PC-9 (cell line): ENCODE measurements at regions not wholly inside any gene's neighbourhood (a gene's known extent, or its start where the extent isn't known, plus 50 kb on each side); places are given as distances from the start of the nearest gene placed in this dataset.

Source experiments
- BruUV-seq: library from RNA; stranded (reverse); fragments of 400-500 nt; replicated peaks from 2 replicates; lab custom pipeline; 2021; lab: Mats Ljungman, UMichigan
- CTCF ChIA-PET: fragments of 300-600 bp; sonication (Branson Sonifier 250); formaldehyde crosslinking; loops from one replicate; lab custom pipeline; 2022; ENCODE audit warnings: antibody characterized with exemption; lab: Charles Lee
- POLR2A ChIA-PET: fragments of 300-600 bp; sonication (Branson Sonifier 250); formaldehyde crosslinking; loops from one replicate; lab custom pipeline; 2022; ENCODE audit warnings: antibody characterized with exemption; ENCODE audit not compliant: unreplicated experiment; lab: Charles Lee
- DNase-seq, 2 experiments: peaks; one replicate each; pipeline versions ENCODE4 v3.0.0 to v3.0.0-alpha.2; 2015 to 2022; ENCODE audit warnings: mixed read lengths in 1 of 2
- H2AFZ ChIP-seq: fragments of 200-600 bp; sonication (generic); 2 replicates; pipeline ENCODE4 v1.8.1; 2017; ENCODE audit warnings: antibody characterized with exemption
- H3F3A ChIP-seq: fragments of 200-600 bp; sonication (generic); 2 replicates; pipeline ENCODE4 v1.8.1; 2017; ENCODE audit warnings: antibody characterized with exemption, mild to moderate bottlenecking, low read depth; ENCODE audit not compliant: insufficient read depth
- H3K27ac ChIP-seq: fragments of 200-600 bp; sonication (generic); 2 replicates; pipeline ENCODE4 v1.6.1; 2016; ENCODE audit warnings: mixed run types
- H3K27me3 ChIP-seq: fragments of 200-600 bp; sonication (generic); 2 replicates; pipeline ENCODE4 v1.6.1; 2016; ENCODE audit warnings: low read depth, mixed run types; ENCODE audit not compliant: insufficient read depth
- H3K36me3 ChIP-seq: fragments of 200-600 bp; sonication (generic); 2 replicates; pipeline ENCODE4 v1.6.1; 2016; ENCODE audit warnings: low read depth, mixed run types
- H3K4me1 ChIP-seq: fragments of 200-600 bp; sonication (generic); replicated peaks from 2 replicates; pipeline ENCODE4 v1.6.1; 2016; ENCODE audit warnings: mixed run types; ENCODE audit not compliant: insufficient read depth
- H3K4me2 ChIP-seq: fragments of 200-600 bp; sonication (generic); 2 replicates; pipeline ENCODE4 v1.6.1; 2017; ENCODE audit warnings: mixed run types
- H3K4me3 ChIP-seq: fragments of 200-600 bp; sonication (generic); 2 replicates; pipeline ENCODE4 v1.6.1; 2016; ENCODE audit warnings: mixed run types
- H3K79me2 ChIP-seq: fragments of 200-600 bp; sonication (generic); 2 replicates; pipeline ENCODE4 v1.6.1; 2017; ENCODE audit warnings: low read depth, mixed run types
- H3K9me2 ChIP-seq: fragments of 200-600 bp; sonication (generic); 2 replicates; pipeline ENCODE4 v1.8.1; 2017; ENCODE audit warnings: mild to moderate bottlenecking; ENCODE audit not compliant: insufficient read depth
- H3K9me3 ChIP-seq: fragments of 200-600 bp; sonication (generic); 2 replicates; pipeline ENCODE4 v1.8.1; 2016; ENCODE audit warnings: low read depth; ENCODE audit not compliant: insufficient read depth
- H4K20me1 ChIP-seq: fragments of 200-600 bp; sonication (generic); 2 replicates; pipeline ENCODE4 v1.8.1; 2017; ENCODE audit not compliant: insufficient read depth
- CTCF ChIP-seq: fragments of 200-600 bp; sonication (generic); conservative IDR thresholded peaks from 2 replicates; pipeline ENCODE4 v1.6.1; 2017; ENCODE audit warnings: mixed run types, antibody characterized with exemption, mild to moderate bottlenecking, moderate library complexity
- EZH2 ChIP-seq: fragments of 200-600 bp; sonication (generic); IDR thresholded peaks from 2 replicates; pipeline ENCODE4 v1.8.0; 2017; ENCODE audit warnings: antibody characterized with exemption, low read depth
- intact Hi-C: fragments of 100-400 bp; cut with micrococcal nuclease; formaldehyde crosslinking; loops from one replicate; pipeline ENCODE4 v1.10.0; 2022; ENCODE audit not compliant: unreplicated experiment

- Histone ChIP-seq H3K36me3 (no peaks in the 10 kb centered on the region), H4K20me1 (no peaks in the 10 kb centered on the region), H3K4me2 (no peak overlapping the region), H2AFZ (no peak overlapping the region), H3K27me3 (no peaks in the 10 kb centered on the region), H3F3A (no peaks in the 10 kb centered on the region), H3K4me1 (no peaks in the 10 kb centered on the region), H3K27ac (no peak overlapping the region), H3K4me3 (no peak overlapping the region), H3K79me2 (no peaks in the 10 kb centered on the region), H3K9me3 (no peaks in the 10 kb centered on the region), H3K9me2 (no peaks in the 10 kb centered on the region)
- DNase-seq, result no peak
- no TSS peak for BruUV-seq
- CTCF ChIA-PET, result no interaction called here
- intact Hi-C loops, result no loop called here
- TF ChIP-seq EZH2, result no peak
- TF ChIP-seq CTCF, result no peak
- POLR2A ChIA-PET, result no interaction called here
Measured at GRCh38 chr13:63110466-63110865, 1694.8 kb upstream of the PCDH20 start.

- Histone ChIP-seq H3F3A (no peaks in the 10 kb centered on the region), H3K9me3 (no peaks in the 10 kb centered on the region), H4K20me1 (no peaks in the 10 kb centered on the region), H3K4me2 (no peak overlapping the region), H3K4me1 (no peaks in the 10 kb centered on the region), H3K9me2 (no peaks in the 10 kb centered on the region), H3K79me2 (no peaks in the 10 kb centered on the region), H3K4me3 (no peak overlapping the region), H3K27ac (no peak overlapping the region), H2AFZ (no peak overlapping the region), H3K36me3 (no peaks in the 10 kb centered on the region), H3K27me3 (no peaks in the 10 kb centered on the region)
- DNase-seq, result no peak
- TF ChIP-seq EZH2, result no peak
- no peak for TF ChIP-seq CTCF
- intact Hi-C loops, result no loop called here
- BruUV-seq, result no TSS peak
- POLR2A ChIA-PET, result no interaction called here
- CTCF ChIA-PET, result no interaction called here
Measured at GRCh38 chr13:63107179-63107943, 1691.7 kb upstream of the PCDH20 start.

- Histone ChIP-seq H2AFZ (no peak overlapping the region), H3K79me2 (no peaks in the 10 kb centered on the region), H3F3A (no peaks in the 10 kb centered on the region), H4K20me1 (no peaks in the 10 kb centered on the region), H3K9me2 (no peaks in the 10 kb centered on the region), H3K27ac (no peak overlapping the region), H3K27me3 (no peaks in the 10 kb centered on the region), H3K9me3 (no peaks in the 10 kb centered on the region), H3K4me3 (no peak overlapping the region), H3K4me1 (no peaks in the 10 kb centered on the region), H3K36me3 (no peaks in the 10 kb centered on the region), H3K4me2 (no peak overlapping the region)
- BruUV-seq, result no TSS peak
- no peak for TF ChIP-seq CTCF
- TF ChIP-seq EZH2, result no peak
- intact Hi-C loops, result no loop called here
- no peak for DNase-seq
- POLR2A ChIA-PET, result no interaction called here
- CTCF ChIA-PET, result no interaction called here
Measured at GRCh38 chr13:63094717-63095116, 1679.1 kb upstream of the PCDH20 start.
